SK-N-SH (cell line): ENCODE measurements at regions not wholly inside any gene's neighbourhood (a gene's known extent, or its start where the extent isn't known, plus 50 kb on each side); places are given as distances from the start of the nearest gene placed in this dataset.

Experiments
- CTCF ChIA-PET: fragments of 300-600, 350-600 bp; formaldehyde crosslinking; extraction: SDS; loops from one replicate; lab custom pipeline; 2021; lab: Yijun Ruan, JAX
- POLR2A ChIA-PET: fragments of 350-600 bp; sonication (Branson Sonifier 250); formaldehyde crosslinking; extraction: SDS; loops from one replicate; lab custom pipeline; 2020; ENCODE audit warnings: antibody characterized with exemption, inconsistent platforms; lab: Yijun Ruan, JAX
- DNase-seq: peaks from one replicate; pipeline ENCODE4 v3.0.0; 2012
- H2AFZ ChIP-seq: fragments of 200-600 bp; sonication (generic); 2 replicates; pipeline ENCODE4 v1.8.1; 2016; ENCODE audit warnings: antibody characterized with exemption, mild to moderate bottlenecking, low read depth
- H3F3A ChIP-seq: fragments of 200-600 bp; sonication (generic); replicated peaks from 2 replicates; pipeline ENCODE3; 2016; ENCODE audit warnings: antibody characterized with exemption, mild to moderate bottlenecking; ENCODE audit not compliant: insufficient read depth
- H3K27ac ChIP-seq, 2 experiments: fragments of 200-500 bp in 1 of 2; fragments of 200-600 bp in 1 of 2; sonication (Bioruptor generic) in 1 of 2; sonication (generic), shearing (Covaris generic) in 1 of 2; 2 replicates each; pipeline versions ENCODE4 v1.5.1 to v1.6.1; 2014 to 2016; ENCODE audit warnings: low read depth in 2 of 2, inconsistent platforms in 1 of 2, low read length in 1 of 2, mild to moderate bottlenecking in 1 of 2, mixed read lengths in 1 of 2
- H3K27me3 ChIP-seq: fragments of 200-600 bp; sonication (generic), shearing (Covaris generic); 2 replicates; pipeline ENCODE4 v1.6.1; 2016; ENCODE audit warnings: mixed run types; ENCODE audit not compliant: insufficient read depth
- H3K36me3 ChIP-seq, 2 experiments: fragments of 200-500 bp in 1 of 2; fragments of 200-600 bp in 1 of 2; sonication (Bioruptor generic) in 1 of 2; sonication (generic) in 1 of 2; replicated peaks in 1 of 2; 2 replicates each; pipeline versions ENCODE3 to v1.5.1; 2014 to 2016; ENCODE audit warnings: low read length in 1 of 2, mild to moderate bottlenecking in 1 of 2; ENCODE audit not compliant: insufficient read depth in 2 of 2, control insufficient read depth in 1 of 2
- H3K4me1 ChIP-seq, 2 experiments: fragments of 200-500 bp in 1 of 2; fragments of 200-600 bp in 1 of 2; sonication (Bioruptor generic) in 1 of 2; sonication (generic), shearing (Covaris generic) in 1 of 2; 2 replicates each; pipeline versions ENCODE4 v1.5.1 to v1.6.1; 2014 to 2016; ENCODE audit warnings: low read depth in 1 of 2, low read length in 1 of 2, mixed run types in 1 of 2; ENCODE audit not compliant: insufficient read depth in 2 of 2, control insufficient read depth in 1 of 2
- H3K4me2 ChIP-seq: fragments of 200-600 bp; sonication (generic), shearing (Covaris generic); 2 replicates; pipeline ENCODE4 v1.6.1; 2017; ENCODE audit warnings: mixed run types
- H3K4me3 ChIP-seq, 2 experiments: fragments of 200-500 bp in 1 of 2; fragments of 200-600 bp in 1 of 2; sonication (Bioruptor generic) in 1 of 2; sonication (generic), shearing (Covaris generic) in 1 of 2; 2 replicates each; pipeline versions ENCODE4 v1.5.1 to v1.8.1; 2014 to 2016; ENCODE audit warnings: low read depth in 2 of 2, inconsistent platforms in 1 of 2, low read length in 1 of 2, mild to moderate bottlenecking in 1 of 2, mixed read lengths in 1 of 2, moderate library complexity in 1 of 2
- H3K79me2 ChIP-seq: fragments of 200-600 bp; sonication (generic); 2 replicates; pipeline ENCODE4 v1.8.1; 2017; ENCODE audit warnings: mild to moderate bottlenecking; ENCODE audit not compliant: insufficient read depth
- H3K9ac ChIP-seq: fragments of 200-600 bp; sonication (generic); 2 replicates; pipeline ENCODE4 v1.6.1; 2017; ENCODE audit warnings: mixed run types
- H3K9me2 ChIP-seq: fragments of 200-600 bp; sonication (generic); 2 replicates; pipeline ENCODE4 v1.6.1; 2017; ENCODE audit warnings: mixed run types
- H3K9me3 ChIP-seq: fragments of 200-600 bp; sonication (generic); 2 replicates; pipeline ENCODE4 v1.6.1; 2017; ENCODE audit warnings: mixed run types, mild to moderate bottlenecking, moderate library complexity
- H4K20me1 ChIP-seq: fragments of 200-600 bp; sonication (generic); 2 replicates; pipeline ENCODE4 v1.6.1; 2017; ENCODE audit warnings: mild to moderate bottlenecking, mixed run types; ENCODE audit not compliant: insufficient read depth
- EZH2phosphoT487 ChIP-seq: fragments of 200-600 bp; sonication (generic); IDR thresholded peaks from 2 replicates; pipeline ENCODE4 v1.6.1; 2017; ENCODE audit warnings: low read depth, mixed run types, mild to moderate bottlenecking, antibody characterized with exemption, moderate library complexity, borderline replicate concordance
- FOSL2 ChIP-seq: IDR thresholded peaks from 2 replicates; pipeline ENCODE4 v1.4.0; 2012; ENCODE audit warnings: low read depth, mild to moderate bottlenecking, moderate library complexity, borderline replicate concordance
- FOXM1 ChIP-seq: IDR thresholded peaks from 2 replicates; pipeline ENCODE4 v1.4.0; 2012; ENCODE audit warnings: low read depth, mild to moderate bottlenecking
- GABPA ChIP-seq: IDR thresholded peaks from 2 replicates; pipeline ENCODE4 v1.4.0; 2012; ENCODE audit warnings: low read depth, mild to moderate bottlenecking
- PBX3 ChIP-seq: IDR thresholded peaks from 2 replicates; pipeline ENCODE4; 2012
- RAD21 ChIP-seq: IDR thresholded peaks from 2 replicates; pipeline ENCODE4 v1.6.1; 2012; ENCODE audit warnings: mild to moderate bottlenecking, low read length
- RFX5 ChIP-seq: IDR thresholded peaks from 2 replicates; pipeline ENCODE4 v1.6.1; 2012; ENCODE audit warnings: mild to moderate bottlenecking, improper control_type of control experiment, low read length
- RXRA ChIP-seq: IDR thresholded peaks from 2 replicates; pipeline ENCODE4 v1.4.0; 2012; ENCODE audit warnings: low read depth, mild to moderate bottlenecking, borderline replicate concordance
- SMC3 ChIP-seq: IDR thresholded peaks from 2 replicates; pipeline ENCODE4 v1.6.1; 2012; ENCODE audit warnings: low read depth, low read length, improper control_type of control experiment
- TCF12 ChIP-seq: IDR thresholded peaks from 2 replicates; pipeline ENCODE4 v1.4.0; 2012
- USF1 ChIP-seq: IDR thresholded peaks from 2 replicates; pipeline ENCODE4 v1.4.0; 2012; ENCODE audit warnings: low read depth, borderline replicate concordance
- USF2 ChIP-seq: fragments of 150-350 bp; IDR thresholded peaks from 2 replicates; pipeline ENCODE4 v1.6.1; 2017; ENCODE audit warnings: antibody characterized with exemption, low read length, low read depth, borderline replicate concordance
- YY1 ChIP-seq: IDR thresholded peaks from 2 replicates; pipeline ENCODE4 v1.4.0; 2012; ENCODE audit warnings: low read depth, mild to moderate bottlenecking
- WGBS: methylation state at CpG from one replicate; pipeline ENCODE4 v1.1.6; 2017; ENCODE audit warnings: low lambda C conversion rate; 5-methylcytosine and 5-hydroxymethylcytosine counted together

GRCh38 chr5:114830114-114830513 lies 339.6 kb downstream of the TRIM36 start:
- H2AFZ ChIP-seq, result no peak overlapping the region
- no peaks in the 10 kb centered on the region for H3K27me3 ChIP-seq
- H4K20me1 ChIP-seq, result no peaks in the 10 kb centered on the region
- no peak for DNase-seq
- TF ChIP-seq SMC3 (no peak), PBX3 (no peak), FOXM1 (no peak)
- no peak overlapping the region for H3K4me3 ChIP-seq
- ChIA-PET CTCF (no interaction called here), POLR2A (no interaction called here)
- H3K4me2 ChIP-seq, result no peak overlapping the region
- no peak overlapping the region for H3K27ac ChIP-seq
- no peak overlapping the region for H3K9ac ChIP-seq
- H3K4me1 ChIP-seq, result no peaks in the 10 kb centered on the region
- peaks cover 4% of the 10 kb centered on the region; the same call in 1 of the 2 replicates for H3K9me2 ChIP-seq
- H3K9me3 ChIP-seq, result no peaks in the 10 kb centered on the region
- WGBS, result 0% methylated on average over 2 of the region's 2 CpGs
- H3K79me2 ChIP-seq, result no peaks in the 10 kb centered on the region
- no peaks in the 10 kb centered on the region for H3K36me3 ChIP-seq
- H3F3A ChIP-seq, result no peaks in the 10 kb centered on the region

GRCh38 chr5:114822863-114823262 lies 346.8 kb downstream of the TRIM36 start:
- ChIA-PET POLR2A (no interaction called here), CTCF (interaction anchor here (1.2 kb wide), 1 partner anchor 11 kb away, joined by 3 read pairs; no protein-coding TSS in a partner anchor)
- Histone ChIP-seq H3K79me2 (no peaks in the 10 kb centered on the region), H3K4me2 (no peak overlapping the region), H3K27me3 (no peaks in the 10 kb centered on the region), H2AFZ (no peak overlapping the region), H3K4me3 (no peak overlapping the region), H3K9me3 (no peaks in the 10 kb centered on the region), H3K27ac (no peak overlapping the region), H3K9me2 (no peaks in the 10 kb centered on the region), H4K20me1 (no peaks in the 10 kb centered on the region), H3K4me1 (no peaks in the 10 kb centered on the region), H3K9ac (no peak overlapping the region), H3K36me3 (no peaks in the 10 kb centered on the region), H3F3A (no peaks in the 10 kb centered on the region)
- DNase-seq, result no peak
- TF ChIP-seq RXRA (no peak), USF2 (no peak), RFX5 (no peak), EZH2phosphoT487 (no peak), USF1 (no peak)

GRCh38 chr5:114822436-114822835 lies 347.3 kb downstream of the TRIM36 start:
- TF ChIP-seq USF1 (no peak), FOSL2 (no peak), FOXM1 (no peak), YY1 (no peak), TCF12 (no peak), EZH2phosphoT487 (no peak), GABPA (no peak), SMC3 (no peak), RAD21 (no peak)
- Histone ChIP-seq H4K20me1 (no peaks in the 10 kb centered on the region), H3F3A (no peaks in the 10 kb centered on the region), H3K4me3 (no peak overlapping the region), H3K4me1 (no peaks in the 10 kb centered on the region), H3K9me2 (no peaks in the 10 kb centered on the region), H3K36me3 (no peaks in the 10 kb centered on the region), H3K9me3 (no peaks in the 10 kb centered on the region), H3K4me2 (no peak overlapping the region), H2AFZ (no peak overlapping the region), H3K9ac (no peak overlapping the region), H3K27me3 (no peaks in the 10 kb centered on the region), H3K27ac (no peak overlapping the region), H3K79me2 (no peaks in the 10 kb centered on the region)
- ChIA-PET POLR2A (no interaction called here), CTCF (interaction anchor here (1.2 kb wide), 1 partner anchor 11 kb away, joined by 3 read pairs; no protein-coding TSS in a partner anchor)
- 3% methylated on average over 1 of the region's 1 CpG for WGBS
- DNase-seq, result no peak
